C4-2B (cell line): ENCODE measurements at regions not wholly inside any gene's neighbourhood (a gene's known extent, or its start where the extent isn't known, plus 50 kb on each side); places are given as distances from the start of the nearest gene placed in this dataset.

Experiments
- CTCF ChIP-seq: fragments of 450-650 bp; conservative IDR thresholded peaks from 2 replicates; pipeline ENCODE4 v1.5.1; 2017; ENCODE audit warnings: mild to moderate bottlenecking
- ZFX ChIP-seq: fragments of 450-650 bp; IDR thresholded peaks from 2 replicates; pipeline ENCODE4 v1.6.1; 2017

- TF ChIP-seq CTCF (no peak), ZFX (no peak)
Observed at GRCh38 chr1:95426772-95427171, 192.8 kb downstream of the RWDD3 start.
